ENCODE measurements at regions not wholly inside any gene's neighbourhood (a gene's known extent, or its start where the extent isn't known, plus 50 kb on each side); places are given as distances from the start of the nearest gene placed in this dataset.

DNA sequence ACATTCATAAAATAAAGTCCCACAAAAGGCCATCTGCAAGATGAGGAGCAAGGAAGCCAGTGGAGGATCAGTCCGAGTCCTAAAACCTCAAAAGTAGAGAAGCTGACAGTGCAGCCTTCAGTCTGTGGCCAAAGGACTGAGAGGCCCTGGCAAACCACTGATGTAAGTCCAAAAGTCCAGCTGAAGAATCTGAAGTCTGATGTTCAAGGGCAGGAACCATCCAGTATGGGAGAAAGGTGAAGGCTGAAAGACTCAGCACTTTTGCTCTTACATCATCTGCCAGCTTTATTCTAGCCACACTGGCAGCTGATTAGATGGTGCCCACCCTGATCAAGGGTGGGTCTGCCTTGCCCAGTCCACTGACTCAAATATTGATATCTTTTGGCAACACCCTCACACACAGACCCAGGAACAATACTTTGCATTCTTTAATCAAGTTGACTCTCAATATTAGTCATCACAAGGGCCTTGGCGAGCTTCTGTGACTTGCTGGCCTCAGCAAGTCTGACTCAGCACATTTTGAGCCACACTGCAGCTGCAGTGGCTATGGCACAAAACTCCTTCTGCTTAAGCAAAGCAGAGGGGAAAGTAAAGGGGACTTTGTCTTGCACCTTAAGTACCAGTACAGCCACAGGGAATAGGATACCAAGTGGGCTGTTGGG lies 1370.3 kb upstream of the CITED2 start:
- DNase-seq (peak in 1 of 3 donors; percentile 3), ATAC-seq (ENCODE audit: low read depth in 2 of 2) (no peak)
- H3K27me3 ChIP-seq (ENCODE audit: control insufficient read depth, insufficient read depth, low read length): no peaks in the 10 kb centered on the region
- H3K4me1 ChIP-seq (ENCODE audit: control insufficient read depth, insufficient read depth, low read length, poor library complexity, severe bottlenecking): no peaks in the 10 kb centered on the region
- no peak overlapping the region for H3K4me3 ChIP-seq (ENCODE audit: low read depth, low read length)
- H3K27ac ChIP-seq (ENCODE audit: insufficient read depth, low read length, poor library complexity, severe bottlenecking): no peak overlapping the region
- Mint-ChIP-seq H3K4me3 (no peak overlapping the region), H3K36me3 (no peaks in the 10 kb centered on the region), H3K4me1 (no peaks in the 10 kb centered on the region), H3K27ac (no peak overlapping the region), H3K27me3 (no peaks in the 10 kb centered on the region), H3K9me3 (peaks cover 1 to 15% (median 6%) of the 10 kb centered on the region in 7 donors)
- H3K9me3 ChIP-seq (ENCODE audit: control insufficient read depth in 2 of 2, low read length in 2 of 2): peaks cover 0 to 9% of the 10 kb centered on the region in 2 experiments
- no peaks in the 10 kb centered on the region for H3K36me3 ChIP-seq (ENCODE audit: control insufficient read depth, insufficient read depth, low read length)

GRCh38 chr6:140736231-140736630 lies 1361.8 kb upstream of the CITED2 start:
- Mint-ChIP-seq H3K9me3 (peaks cover 0 to 5% (median 0%) of the 10 kb centered on the region in 7 donors), H3K36me3 (no peaks in the 10 kb centered on the region), H3K27me3 (no peaks in the 10 kb centered on the region), H3K27ac (no peak overlapping the region), H3K4me1 (no peaks in the 10 kb centered on the region), H3K4me3 (no peak overlapping the region)
- ATAC-seq (ENCODE audit: low read depth in 2 of 2) (no peak), DNase-seq (no peak)
- Histone ChIP-seq H3K4me1 (ENCODE audit: control insufficient read depth, insufficient read depth, low read length, poor library complexity, severe bottlenecking) (no peaks in the 10 kb centered on the region), H3K27ac (ENCODE audit: insufficient read depth, low read length, poor library complexity, severe bottlenecking) (no peak overlapping the region), H3K36me3 (ENCODE audit: control insufficient read depth, insufficient read depth, low read length) (no peaks in the 10 kb centered on the region), H3K9me3 (ENCODE audit: control insufficient read depth in 2 of 2, low read length in 2 of 2) (no peaks in the 10 kb centered on the region), H3K4me3 (ENCODE audit: low read depth, low read length) (no peak overlapping the region), H3K27me3 (ENCODE audit: control insufficient read depth, insufficient read depth, low read length) (no peaks in the 10 kb centered on the region)

DNA sequence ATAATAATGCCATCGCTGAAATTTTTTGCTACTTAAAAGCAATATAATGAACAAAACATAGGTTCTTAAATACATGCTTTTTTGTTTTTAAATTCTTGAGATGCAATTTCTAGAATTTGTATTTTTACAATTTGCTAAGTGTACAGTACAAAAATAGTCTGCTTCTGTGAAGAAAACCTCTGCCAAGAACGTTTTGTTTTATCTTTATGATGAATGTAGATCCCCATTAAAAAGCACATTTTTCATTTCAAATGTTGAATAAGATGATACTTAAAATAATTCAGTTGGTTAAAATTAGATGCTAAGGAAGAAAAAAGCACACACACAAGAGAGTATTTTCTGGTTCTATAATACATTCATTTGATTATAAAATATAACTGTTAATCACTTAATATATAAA lies 1358.5 kb upstream of the CITED2 start:
- Histone ChIP-seq H3K36me3 (ENCODE audit: control insufficient read depth, insufficient read depth, low read length) (no peaks in the 10 kb centered on the region), H3K9me3 (ENCODE audit: control insufficient read depth in 2 of 2, low read length in 2 of 2) (no peaks in the 10 kb centered on the region), H3K4me3 (ENCODE audit: low read depth, low read length) (no peak overlapping the region), H3K4me1 (ENCODE audit: control insufficient read depth, insufficient read depth, low read length, poor library complexity, severe bottlenecking) (no peaks in the 10 kb centered on the region), H3K27me3 (ENCODE audit: control insufficient read depth, insufficient read depth, low read length) (no peaks in the 10 kb centered on the region), H3K27ac (ENCODE audit: insufficient read depth, low read length, poor library complexity, severe bottlenecking) (no peak overlapping the region)
- Mint-ChIP-seq H3K9me3 (peaks cover 0 to 5% (median 0%) of the 10 kb centered on the region in 7 donors), H3K4me3 (no peak overlapping the region), H3K27me3 (no peaks in the 10 kb centered on the region), H3K4me1 (no peaks in the 10 kb centered on the region), H3K36me3 (no peaks in the 10 kb centered on the region), H3K27ac (no peak overlapping the region)
- DNase-seq: no peak
- no peak for ATAC-seq (ENCODE audit: low read depth in 2 of 2)

GRCh38 chr6:140732155-140732554 lies 1357.7 kb upstream of the CITED2 start:
- Histone ChIP-seq H3K36me3 (ENCODE audit: control insufficient read depth, insufficient read depth, low read length) (no peaks in the 10 kb centered on the region), H3K4me3 (ENCODE audit: low read depth, low read length) (no peak overlapping the region), H3K9me3 (ENCODE audit: control insufficient read depth in 2 of 2, low read length in 2 of 2) (no peaks in the 10 kb centered on the region), H3K27me3 (ENCODE audit: control insufficient read depth, insufficient read depth, low read length) (no peaks in the 10 kb centered on the region), H3K27ac (ENCODE audit: insufficient read depth, low read length, poor library complexity, severe bottlenecking) (no peak overlapping the region), H3K4me1 (ENCODE audit: control insufficient read depth, insufficient read depth, low read length, poor library complexity, severe bottlenecking) (no peaks in the 10 kb centered on the region)
- Mint-ChIP-seq H3K4me3 (no peak overlapping the region), H3K27me3 (no peaks in the 10 kb centered on the region), H3K27ac (no peak overlapping the region), H3K36me3 (no peaks in the 10 kb centered on the region), H3K9me3 (peaks cover 0 to 5% (median 0%) of the 10 kb centered on the region in 7 donors), H3K4me1 (no peaks in the 10 kb centered on the region)
- ATAC-seq (ENCODE audit: low read depth in 2 of 2) (no peak), DNase-seq (no peak)

DNA sequence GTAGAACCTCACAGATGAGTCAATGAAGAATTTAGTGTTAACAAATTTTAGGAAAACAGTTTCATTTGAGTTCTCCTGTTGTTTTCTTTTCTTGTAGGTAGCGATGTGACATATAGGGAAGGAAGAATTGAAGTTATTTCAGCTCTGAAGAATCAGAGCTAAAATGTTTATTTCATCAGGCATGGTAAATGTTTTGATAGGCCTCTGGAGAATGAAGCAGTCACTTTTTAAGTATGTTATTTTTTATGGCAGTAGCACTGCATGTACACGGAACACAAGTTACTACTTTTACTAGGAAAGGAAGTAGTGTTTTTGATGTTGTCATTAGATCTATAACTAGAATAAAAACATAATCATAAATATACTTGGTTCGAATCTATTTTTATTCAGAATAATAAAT lies 1357.3 kb upstream of the CITED2 start:
- Mint-ChIP-seq H3K27me3 (no peaks in the 10 kb centered on the region), H3K4me1 (no peaks in the 10 kb centered on the region), H3K27ac (no peak overlapping the region), H3K36me3 (no peaks in the 10 kb centered on the region), H3K9me3 (peaks cover 0 to 5% (median 0%) of the 10 kb centered on the region in 7 donors), H3K4me3 (no peak overlapping the region)
- Histone ChIP-seq H3K9me3 (ENCODE audit: control insufficient read depth in 2 of 2, low read length in 2 of 2) (no peaks in the 10 kb centered on the region), H3K4me3 (ENCODE audit: low read depth, low read length) (no peak overlapping the region), H3K27me3 (ENCODE audit: control insufficient read depth, insufficient read depth, low read length) (no peaks in the 10 kb centered on the region), H3K4me1 (ENCODE audit: control insufficient read depth, insufficient read depth, low read length, poor library complexity, severe bottlenecking) (no peaks in the 10 kb centered on the region), H3K27ac (ENCODE audit: insufficient read depth, low read length, poor library complexity, severe bottlenecking) (no peak overlapping the region), H3K36me3 (ENCODE audit: control insufficient read depth, insufficient read depth, low read length) (no peaks in the 10 kb centered on the region)
- DNase-seq (no peak), ATAC-seq (ENCODE audit: low read depth in 2 of 2) (no peak)

- Histone ChIP-seq H3K27me3 (ENCODE audit: control insufficient read depth, insufficient read depth, low read length) (no peaks in the 10 kb centered on the region), H3K36me3 (ENCODE audit: control insufficient read depth, insufficient read depth, low read length) (no peaks in the 10 kb centered on the region), H3K9me3 (ENCODE audit: control insufficient read depth in 2 of 2, low read length in 2 of 2) (no peaks in the 10 kb centered on the region), H3K27ac (ENCODE audit: insufficient read depth, low read length, poor library complexity, severe bottlenecking) (no peak overlapping the region), H3K4me3 (ENCODE audit: low read depth, low read length) (no peak overlapping the region), H3K4me1 (ENCODE audit: control insufficient read depth, insufficient read depth, low read length, poor library complexity, severe bottlenecking) (no peaks in the 10 kb centered on the region)
- Mint-ChIP-seq H3K9me3 (no peaks in the 10 kb centered on the region), H3K36me3 (no peaks in the 10 kb centered on the region), H3K4me3 (no peak overlapping the region), H3K27ac (no peak overlapping the region), H3K27me3 (no peaks in the 10 kb centered on the region), H3K4me1 (no peaks in the 10 kb centered on the region)
- ATAC-seq (ENCODE audit: low read depth in 2 of 2) (no peak), DNase-seq (no peak)
Observed at GRCh38 chr6:140729521-140729920, 1355.1 kb upstream of the CITED2 start.

DNA sequence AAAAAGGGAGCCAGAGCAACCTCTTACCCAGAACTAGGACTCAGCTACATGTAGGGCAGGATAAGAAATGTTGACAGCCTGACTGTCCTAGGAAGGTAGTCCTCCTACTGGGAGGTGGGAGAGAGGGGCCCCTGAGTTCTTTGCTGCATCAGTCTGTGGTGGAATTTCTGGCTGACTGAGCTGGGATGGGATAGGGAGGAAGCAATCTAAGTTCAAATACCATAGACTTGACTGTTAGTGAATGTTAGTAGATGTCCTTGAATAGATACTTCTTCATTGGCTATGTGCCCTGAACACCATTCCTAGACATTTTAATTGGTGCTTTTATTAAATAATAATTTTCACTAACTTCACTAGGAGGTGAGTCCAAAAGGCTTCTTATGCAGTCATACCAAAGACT lies 1343.6 kb upstream of the CITED2 start:
- Mint-ChIP-seq H3K9me3 (peaks cover 0 to 6% (median 5%) of the 10 kb centered on the region in 7 donors), H3K4me3 (no peak overlapping the region), H3K4me1 (no peaks in the 10 kb centered on the region), H3K27me3 (no peaks in the 10 kb centered on the region), H3K27ac (no peak overlapping the region), H3K36me3 (no peaks in the 10 kb centered on the region)
- no peak for DNase-seq
- Histone ChIP-seq H3K9me3 (ENCODE audit: control insufficient read depth in 2 of 2, low read length in 2 of 2) (no peaks in the 10 kb centered on the region), H3K36me3 (ENCODE audit: control insufficient read depth, insufficient read depth, low read length) (no peaks in the 10 kb centered on the region), H3K4me3 (ENCODE audit: low read depth, low read length) (no peak overlapping the region), H3K27me3 (ENCODE audit: control insufficient read depth, insufficient read depth, low read length) (no peaks in the 10 kb centered on the region), H3K27ac (ENCODE audit: insufficient read depth, low read length, poor library complexity, severe bottlenecking) (no peak overlapping the region), H3K4me1 (ENCODE audit: control insufficient read depth, insufficient read depth, low read length, poor library complexity, severe bottlenecking) (no peaks in the 10 kb centered on the region)
- no peak for ATAC-seq (ENCODE audit: low read depth in 2 of 2)

DNA sequence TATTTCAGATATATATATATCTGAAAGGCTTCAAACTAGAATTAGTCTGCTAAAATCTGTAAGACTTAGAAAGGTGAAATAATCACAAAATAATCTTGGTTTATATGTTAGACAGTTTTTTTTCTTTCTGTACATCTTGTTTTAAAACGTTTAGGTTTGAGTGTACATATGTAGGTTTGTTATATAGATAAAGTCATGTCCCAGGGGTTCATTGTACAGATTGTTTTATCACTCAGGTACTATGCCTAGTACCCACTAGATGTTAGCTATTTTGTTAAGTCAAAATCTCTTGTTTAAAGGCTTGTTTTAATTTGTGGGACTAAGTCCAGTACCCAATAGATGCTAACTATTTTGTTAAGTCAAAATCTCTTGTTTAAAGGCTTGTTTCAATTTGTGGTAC lies 1339.0 kb upstream of the CITED2 start:
- Histone ChIP-seq H3K4me3 (ENCODE audit: low read depth, low read length) (no peak overlapping the region), H3K27me3 (ENCODE audit: control insufficient read depth, insufficient read depth, low read length) (no peaks in the 10 kb centered on the region)

More for the DNA sequence above, 1339.0 kb upstream of the CITED2 start:
- Mint-ChIP-seq H3K4me1 (no peaks in the 10 kb centered on the region), H3K27ac (no peak overlapping the region), H3K27me3 (no peaks in the 10 kb centered on the region), H3K9me3 (peaks cover 1 to 6% (median 5%) of the 10 kb centered on the region in 7 donors), H3K36me3 (no peaks in the 10 kb centered on the region), H3K4me3 (no peak overlapping the region)
- no peak for ATAC-seq (ENCODE audit: low read depth in 2 of 2)
- Histone ChIP-seq H3K27ac (ENCODE audit: insufficient read depth, low read length, poor library complexity, severe bottlenecking) (no peak overlapping the region), H3K9me3 (ENCODE audit: control insufficient read depth in 2 of 2, low read length in 2 of 2) (no peaks in the 10 kb centered on the region), H3K36me3 (ENCODE audit: control insufficient read depth, insufficient read depth, low read length) (no peaks in the 10 kb centered on the region), H3K4me1 (ENCODE audit: control insufficient read depth, insufficient read depth, low read length, poor library complexity, severe bottlenecking) (no peaks in the 10 kb centered on the region)
- DNase-seq: peak in 1 of 3 donors; percentile 6

Measured in CD4-positive, CD25-positive, alpha-beta regulatory T cell (primary cell).